GM23338 (cell line): ENCODE measurements at regions not wholly inside any gene's neighbourhood (a gene's known extent, or its start where the extent isn't known, plus 50 kb on each side); places are given as distances from the start of the nearest gene placed in this dataset.

Source experiments
- ATAC-seq: fragments of 200-7000 bp; cut with Tn5 transposase; 3 replicates; pipeline ENCODE4 v1.9.1; 2020
- DNase-seq: peaks from one replicate; pipeline ENCODE4 v3.0.0-alpha.2; 2015; ENCODE audit warnings: low spot score
- H2AFZ ChIP-seq: fragments of 200-600 bp; sonication (generic); 2 replicates; pipeline ENCODE4 v1.8.0; 2016; ENCODE audit warnings: antibody characterized with exemption, mild to moderate bottlenecking, moderate library complexity
- H3F3A ChIP-seq: fragments of 200-600 bp; sonication (generic); replicated peaks from 2 replicates; pipeline ENCODE4 v1.8.0; 2017; ENCODE audit warnings: antibody characterized with exemption, mixed run types, low read depth
- H3K27ac ChIP-seq: fragments of 200-600 bp; sonication (generic); 2 replicates; pipeline ENCODE4 v1.6.1; 2016; ENCODE audit warnings: low read depth
- H3K27me3 ChIP-seq: fragments of 200-600 bp; sonication (generic); 2 replicates; pipeline ENCODE4 v1.8.0; 2016; ENCODE audit warnings: mild to moderate bottlenecking, mixed run types, moderate library complexity; ENCODE audit not compliant: insufficient read depth
- H3K36me3 ChIP-seq: fragments of 200-600 bp; sonication (generic); 2 replicates; pipeline ENCODE4 v1.8.0; 2016; ENCODE audit warnings: mild to moderate bottlenecking; ENCODE audit not compliant: insufficient read depth
- H3K4me1 ChIP-seq: fragments of 200-600 bp; sonication (generic); 2 replicates; pipeline ENCODE4 v1.8.0; 2016; ENCODE audit warnings: mild to moderate bottlenecking, moderate library complexity; ENCODE audit not compliant: insufficient read depth
- H3K4me2 ChIP-seq: fragments of 200-600 bp; sonication (generic); 2 replicates; pipeline ENCODE4 v1.7.1; 2017; ENCODE audit warnings: mixed run types
- H3K4me3 ChIP-seq: fragments of 200-600 bp; sonication (generic); 2 replicates; pipeline ENCODE4 v1.6.1; 2016; ENCODE audit warnings: mixed run types
- H3K79me2 ChIP-seq: fragments of 200-600 bp; sonication (generic); replicated peaks from 2 replicates; pipeline ENCODE4 v1.8.0; 2017; ENCODE audit warnings: mild to moderate bottlenecking; ENCODE audit not compliant: insufficient read depth
- H3K9me2 ChIP-seq: fragments of 200-600 bp; sonication (generic); 2 replicates; pipeline ENCODE4 v1.8.0; 2017; ENCODE audit not compliant: insufficient read depth
- H4K20me1 ChIP-seq: fragments of 200-600 bp; sonication (generic); replicated peaks from 2 replicates; pipeline ENCODE4 v1.8.0; 2017; ENCODE audit warnings: mild to moderate bottlenecking; ENCODE audit not compliant: insufficient read depth
- H3K27ac Mint-ChIP-seq: 2 replicates; pipeline ENCODE4 v1.8.0; 2020; ENCODE audit warnings: inconsistent platforms, mild to moderate bottlenecking, moderate library complexity, mixed read lengths
- H3K27me3 Mint-ChIP-seq: 3 replicates; pipeline ENCODE4 v1.8.0; 2022; ENCODE audit warnings: low read depth, mild to moderate bottlenecking, moderate library complexity, mixed read lengths, inconsistent platforms; ENCODE audit not compliant: insufficient read depth, poor library complexity
- H3K36me3 Mint-ChIP-seq: 3 replicates; pipeline ENCODE4 v1.8.0; 2021; ENCODE audit warnings: low read depth, mild to moderate bottlenecking, inconsistent platforms, moderate library complexity, mixed read lengths
- H3K4me1 Mint-ChIP-seq: 3 replicates; pipeline ENCODE4 v1.8.0; 2020; ENCODE audit warnings: mild to moderate bottlenecking, inconsistent platforms, mixed read lengths
- H3K4me3 Mint-ChIP-seq: 3 replicates; pipeline ENCODE4 v1.8.0; 2021; ENCODE audit warnings: moderate library complexity, mild to moderate bottlenecking, inconsistent platforms, mixed read lengths
- H3K9me3 Mint-ChIP-seq: 3 replicates; pipeline ENCODE4 v1.8.0; 2020; ENCODE audit warnings: moderate library complexity, mild to moderate bottlenecking, inconsistent platforms, mixed read lengths
- CREB1 ChIP-seq: fragments of 250-450 bp; sonication (Bioruptor Pico); IDR thresholded peaks from 2 replicates; pipeline ENCODE4 v1.5.0; 2020; ENCODE audit warnings: low read depth, mild to moderate bottlenecking, moderate library complexity
- EZH2 ChIP-seq: fragments of 200-600 bp; sonication (generic); IDR thresholded peaks from one replicate; pipeline ENCODE4 v1.8.0; 2017; ENCODE audit warnings: antibody characterized with exemption, mild to moderate bottlenecking, low read depth; ENCODE audit not compliant: unreplicated experiment
- EZH2phosphoT487 ChIP-seq: fragments of 200-600 bp; sonication (generic); IDR thresholded peaks from one replicate; pipeline ENCODE4 v1.8.1; 2018; ENCODE audit warnings: antibody characterized with exemption; ENCODE audit not compliant: unreplicated experiment
- JUNB ChIP-seq: IDR thresholded peaks from one replicate; pipeline ENCODE4 v1.6.1; 2016; ENCODE audit warnings: antibody characterized with exemption; ENCODE audit not compliant: unreplicated experiment
- NANOG ChIP-seq: IDR thresholded peaks from 2 replicates; pipeline ENCODE4 v1.6.1; 2016; ENCODE audit warnings: antibody characterized with exemption, borderline replicate concordance
- POLR2AphosphoS5 ChIP-seq: IDR thresholded peaks from 2 replicates; pipeline ENCODE4 v1.6.1; 2016; ENCODE audit warnings: antibody characterized with exemption, low read depth
- STAT1 ChIP-seq: IDR thresholded peaks from one replicate; pipeline ENCODE4 v1.6.1; 2016; ENCODE audit warnings: antibody characterized with exemption; ENCODE audit not compliant: unreplicated experiment
- ZNF114 ChIP-seq: fragments of 250-450 bp; sonication (Bioruptor Pico); IDR thresholded peaks from 2 replicates; pipeline ENCODE4 v1.5.0; 2020; ENCODE audit warnings: mild to moderate bottlenecking, moderate library complexity
- TF ChIP-seq, protein P1 (sequence below): IDR thresholded peaks from one replicate; pipeline ENCODE4 v1.6.1; 2018; ENCODE audit warnings: antibody characterized with exemption; ENCODE audit not compliant: unreplicated experiment
- TF ChIP-seq, protein P2 (sequence below): fragments of 250-450 bp; sonication (Bioruptor Pico); IDR thresholded peaks from 2 replicates; pipeline ENCODE4 v1.5.0; 2020; ENCODE audit warnings: mild to moderate bottlenecking, moderate library complexity
- TF ChIP-seq, protein P3 (sequence below): IDR thresholded peaks from 2 replicates; pipeline ENCODE4 v1.6.1; 2016; ENCODE audit warnings: antibody characterized with exemption
- TF ChIP-seq, protein P4 (sequence below), 2 experiments: fragments of 200-600 bp in 1 of 2; sonication (generic) in 1 of 2; conservative IDR thresholded peaks; 2 replicates each; pipeline versions ENCODE4 v1.5.1 to v1.6.1; 2016 to 2017; ENCODE audit warnings: antibody characterized with exemption in 2 of 2, low read depth in 2 of 2, mild to moderate bottlenecking in 2 of 2, moderate library complexity in 1 of 2

DNA sequence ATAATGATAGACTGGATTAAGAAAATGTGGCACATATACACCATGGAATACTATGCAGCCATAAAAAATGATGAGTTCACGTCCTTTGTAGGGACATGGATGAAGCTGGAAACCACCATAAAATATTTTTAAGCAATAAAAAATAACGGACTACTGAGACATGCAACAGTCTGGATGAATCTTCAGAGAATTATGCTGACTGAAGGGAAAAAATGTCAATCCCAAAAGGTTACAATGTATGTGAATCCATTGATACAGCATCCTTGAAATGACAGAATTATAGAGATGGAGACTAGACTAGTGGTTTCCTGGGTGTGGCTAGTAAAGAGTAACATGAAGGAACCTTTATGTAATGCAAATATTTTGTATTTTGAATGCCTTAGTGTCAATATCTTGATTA lies 1808.6 kb upstream of the NUDT12 start (continued):
- TF ChIP-seq, protein P1, sequence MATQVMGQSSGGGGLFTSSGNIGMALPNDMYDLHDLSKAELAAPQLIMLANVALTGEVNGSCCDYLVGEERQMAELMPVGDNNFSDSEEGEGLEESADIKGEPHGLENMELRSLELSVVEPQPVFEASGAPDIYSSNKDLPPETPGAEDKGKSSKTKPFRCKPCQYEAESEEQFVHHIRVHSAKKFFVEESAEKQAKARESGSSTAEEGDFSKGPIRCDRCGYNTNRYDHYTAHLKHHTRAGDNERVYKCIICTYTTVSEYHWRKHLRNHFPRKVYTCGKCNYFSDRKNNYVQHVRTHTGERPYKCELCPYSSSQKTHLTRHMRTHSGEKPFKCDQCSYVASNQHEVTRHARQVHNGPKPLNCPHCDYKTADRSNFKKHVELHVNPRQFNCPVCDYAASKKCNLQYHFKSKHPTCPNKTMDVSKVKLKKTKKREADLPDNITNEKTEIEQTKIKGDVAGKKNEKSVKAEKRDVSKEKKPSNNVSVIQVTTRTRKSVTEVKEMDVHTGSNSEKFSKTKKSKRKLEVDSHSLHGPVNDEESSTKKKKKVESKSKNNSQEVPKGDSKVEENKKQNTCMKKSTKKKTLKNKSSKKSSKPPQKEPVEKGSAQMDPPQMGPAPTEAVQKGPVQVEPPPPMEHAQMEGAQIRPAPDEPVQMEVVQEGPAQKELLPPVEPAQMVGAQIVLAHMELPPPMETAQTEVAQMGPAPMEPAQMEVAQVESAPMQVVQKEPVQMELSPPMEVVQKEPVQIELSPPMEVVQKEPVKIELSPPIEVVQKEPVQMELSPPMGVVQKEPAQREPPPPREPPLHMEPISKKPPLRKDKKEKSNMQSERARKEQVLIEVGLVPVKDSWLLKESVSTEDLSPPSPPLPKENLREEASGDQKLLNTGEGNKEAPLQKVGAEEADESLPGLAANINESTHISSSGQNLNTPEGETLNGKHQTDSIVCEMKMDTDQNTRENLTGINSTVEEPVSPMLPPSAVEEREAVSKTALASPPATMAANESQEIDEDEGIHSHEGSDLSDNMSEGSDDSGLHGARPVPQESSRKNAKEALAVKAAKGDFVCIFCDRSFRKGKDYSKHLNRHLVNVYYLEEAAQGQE, result no peak

DNA sequence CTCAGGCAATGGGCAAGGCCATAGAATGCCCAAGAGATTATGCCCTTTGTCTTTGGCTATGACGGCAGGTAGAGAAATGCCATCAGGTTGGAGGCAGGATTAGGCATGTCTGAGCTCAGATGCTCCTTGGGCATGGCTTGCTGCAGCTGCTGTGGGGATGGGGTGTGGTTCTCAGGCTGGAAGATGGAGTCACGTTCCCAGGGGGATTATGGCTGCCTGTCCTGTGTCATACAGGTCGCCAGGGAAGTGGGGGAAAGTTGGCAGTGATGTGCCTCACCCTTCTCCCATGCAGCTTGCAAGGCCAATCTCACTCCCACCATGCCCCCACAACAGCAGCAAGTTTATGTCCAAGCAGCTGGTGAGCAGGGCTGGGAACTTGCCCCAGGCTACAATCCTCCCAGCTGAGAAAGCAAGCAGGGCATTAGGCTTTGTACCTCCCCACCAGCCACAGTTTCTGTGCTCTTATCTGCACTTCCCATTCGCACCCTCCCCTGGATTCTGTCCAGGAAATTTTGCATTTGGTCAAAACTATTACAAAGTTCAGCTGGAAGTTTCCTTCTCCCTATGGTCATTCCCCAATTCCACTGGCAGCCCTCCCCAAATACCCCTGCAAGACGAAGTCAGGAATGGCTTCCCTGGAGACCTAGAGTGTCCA lies 1788.0 kb upstream of the NUDT12 start:
- Histone ChIP-seq H3K4me3 (no peak overlapping the region), H3K36me3 (no peaks in the 10 kb centered on the region), H3K79me2 (no peaks in the 10 kb centered on the region), H3K27me3 (no peaks in the 10 kb centered on the region), H3K4me2 (no peak overlapping the region), H4K20me1 (no peaks in the 10 kb centered on the region), H3K4me1 (no peaks in the 10 kb centered on the region), H3F3A (no peaks in the 10 kb centered on the region), H3K27ac (no peak overlapping the region), H3K9me2 (no peaks in the 10 kb centered on the region), H2AFZ (no peak overlapping the region)
- Mint-ChIP-seq H3K4me1 (no peaks in the 10 kb centered on the region), H3K4me3 (no peak overlapping the region), H3K9me3 (peaks cover 4% of the 10 kb centered on the region; the same call in 2 of the 3 replicates), H3K27me3 (no peaks in the 10 kb centered on the region), H3K36me3 (no peaks in the 10 kb centered on the region), H3K27ac (no peak overlapping the region)
- DNase-seq (no peak), ATAC-seq (no peak)
- no peak for TF ChIP-seq ZNF114 (CRISPR knock-in tag)
- TF ChIP-seq EZH2, result no peak
- TF ChIP-seq JUNB, result no peak
- TF ChIP-seq, protein P2, sequence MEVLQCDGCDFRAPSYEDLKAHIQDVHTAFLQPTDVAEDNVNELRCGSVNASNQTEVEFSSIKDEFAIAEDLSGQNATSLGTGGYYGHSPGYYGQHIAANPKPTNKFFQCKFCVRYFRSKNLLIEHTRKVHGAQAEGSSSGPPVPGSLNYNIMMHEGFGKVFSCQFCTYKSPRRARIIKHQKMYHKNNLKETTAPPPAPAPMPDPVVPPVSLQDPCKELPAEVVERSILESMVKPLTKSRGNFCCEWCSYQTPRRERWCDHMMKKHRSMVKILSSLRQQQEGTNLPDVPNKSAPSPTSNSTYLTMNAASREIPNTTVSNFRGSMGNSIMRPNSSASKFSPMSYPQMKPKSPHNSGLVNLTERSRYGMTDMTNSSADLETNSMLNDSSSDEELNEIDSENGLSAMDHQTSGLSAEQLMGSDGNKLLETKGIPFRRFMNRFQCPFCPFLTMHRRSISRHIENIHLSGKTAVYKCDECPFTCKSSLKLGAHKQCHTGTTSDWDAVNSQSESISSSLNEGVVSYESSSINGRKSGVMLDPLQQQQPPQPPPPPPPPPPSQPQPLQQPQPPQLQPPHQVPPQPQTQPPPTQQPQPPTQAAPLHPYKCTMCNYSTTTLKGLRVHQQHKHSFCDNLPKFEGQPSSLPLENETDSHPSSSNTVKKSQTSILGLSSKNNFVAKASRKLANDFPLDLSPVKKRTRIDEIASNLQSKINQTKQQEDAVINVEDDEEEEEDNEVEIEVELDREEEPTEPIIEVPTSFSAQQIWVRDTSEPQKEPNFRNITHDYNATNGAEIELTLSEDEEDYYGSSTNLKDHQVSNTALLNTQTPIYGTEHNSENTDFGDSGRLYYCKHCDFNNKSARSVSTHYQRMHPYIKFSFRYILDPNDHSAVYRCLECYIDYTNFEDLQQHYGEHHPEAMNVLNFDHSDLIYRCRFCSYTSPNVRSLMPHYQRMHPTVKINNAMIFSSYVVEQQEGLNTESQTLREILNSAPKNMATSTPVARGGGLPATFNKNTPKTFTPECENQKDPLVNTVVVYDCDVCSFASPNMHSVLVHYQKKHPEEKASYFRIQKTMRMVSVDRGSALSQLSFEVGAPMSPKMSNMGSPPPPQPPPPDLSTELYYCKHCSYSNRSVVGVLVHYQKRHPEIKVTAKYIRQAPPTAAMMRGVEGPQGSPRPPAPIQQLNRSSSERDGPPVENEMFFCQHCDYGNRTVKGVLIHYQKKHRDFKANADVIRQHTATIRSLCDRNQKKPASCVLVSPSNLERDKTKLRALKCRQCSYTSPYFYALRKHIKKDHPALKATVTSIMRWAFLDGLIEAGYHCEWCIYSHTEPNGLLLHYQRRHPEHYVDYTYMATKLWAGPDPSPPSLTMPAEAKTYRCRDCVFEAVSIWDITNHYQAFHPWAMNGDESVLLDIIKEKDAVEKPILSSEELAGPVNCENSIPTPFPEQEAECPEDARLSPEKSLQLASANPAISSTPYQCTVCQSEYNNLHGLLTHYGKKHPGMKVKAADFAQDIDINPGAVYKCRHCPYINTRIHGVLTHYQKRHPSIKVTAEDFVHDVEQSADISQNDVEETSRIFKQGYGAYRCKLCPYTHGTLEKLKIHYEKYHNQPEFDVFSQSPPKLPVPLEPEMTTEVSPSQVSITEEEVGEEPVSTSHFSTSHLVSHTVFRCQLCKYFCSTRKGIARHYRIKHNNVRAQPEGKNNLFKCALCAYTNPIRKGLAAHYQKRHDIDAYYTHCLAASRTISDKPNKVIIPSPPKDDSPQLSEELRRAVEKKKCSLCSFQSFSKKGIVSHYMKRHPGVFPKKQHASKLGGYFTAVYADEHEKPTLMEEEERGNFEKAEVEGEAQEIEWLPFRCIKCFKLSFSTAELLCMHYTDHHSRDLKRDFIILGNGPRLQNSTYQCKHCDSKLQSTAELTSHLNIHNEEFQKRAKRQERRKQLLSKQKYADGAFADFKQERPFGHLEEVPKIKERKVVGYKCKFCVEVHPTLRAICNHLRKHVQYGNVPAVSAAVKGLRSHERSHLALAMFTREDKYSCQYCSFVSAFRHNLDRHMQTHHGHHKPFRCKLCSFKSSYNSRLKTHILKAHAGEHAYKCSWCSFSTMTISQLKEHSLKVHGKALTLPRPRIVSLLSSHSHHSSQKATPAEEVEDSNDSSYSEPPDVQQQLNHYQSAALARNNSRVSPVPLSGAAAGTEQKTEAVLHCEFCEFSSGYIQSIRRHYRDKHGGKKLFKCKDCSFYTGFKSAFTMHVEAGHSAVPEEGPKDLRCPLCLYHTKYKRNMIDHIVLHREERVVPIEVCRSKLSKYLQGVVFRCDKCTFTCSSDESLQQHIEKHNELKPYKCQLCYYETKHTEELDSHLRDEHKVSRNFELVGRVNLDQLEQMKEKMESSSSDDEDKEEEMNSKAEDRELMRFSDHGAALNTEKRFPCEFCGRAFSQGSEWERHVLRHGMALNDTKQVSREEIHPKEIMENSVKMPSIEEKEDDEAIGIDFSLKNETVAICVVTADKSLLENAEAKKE (CRISPR knock-in tag), result no peak
- no peak for TF ChIP-seq POLR2AphosphoS5
- TF ChIP-seq STAT1, result no peak
- TF ChIP-seq CREB1 (CRISPR knock-in tag), result no peak
- no peak for TF ChIP-seq EZH2phosphoT487
- TF ChIP-seq, protein P3, sequence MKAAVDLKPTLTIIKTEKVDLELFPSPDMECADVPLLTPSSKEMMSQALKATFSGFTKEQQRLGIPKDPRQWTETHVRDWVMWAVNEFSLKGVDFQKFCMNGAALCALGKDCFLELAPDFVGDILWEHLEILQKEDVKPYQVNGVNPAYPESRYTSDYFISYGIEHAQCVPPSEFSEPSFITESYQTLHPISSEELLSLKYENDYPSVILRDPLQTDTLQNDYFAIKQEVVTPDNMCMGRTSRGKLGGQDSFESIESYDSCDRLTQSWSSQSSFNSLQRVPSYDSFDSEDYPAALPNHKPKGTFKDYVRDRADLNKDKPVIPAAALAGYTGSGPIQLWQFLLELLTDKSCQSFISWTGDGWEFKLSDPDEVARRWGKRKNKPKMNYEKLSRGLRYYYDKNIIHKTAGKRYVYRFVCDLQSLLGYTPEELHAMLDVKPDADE, result no peak
- TF ChIP-seq, protein P4, sequence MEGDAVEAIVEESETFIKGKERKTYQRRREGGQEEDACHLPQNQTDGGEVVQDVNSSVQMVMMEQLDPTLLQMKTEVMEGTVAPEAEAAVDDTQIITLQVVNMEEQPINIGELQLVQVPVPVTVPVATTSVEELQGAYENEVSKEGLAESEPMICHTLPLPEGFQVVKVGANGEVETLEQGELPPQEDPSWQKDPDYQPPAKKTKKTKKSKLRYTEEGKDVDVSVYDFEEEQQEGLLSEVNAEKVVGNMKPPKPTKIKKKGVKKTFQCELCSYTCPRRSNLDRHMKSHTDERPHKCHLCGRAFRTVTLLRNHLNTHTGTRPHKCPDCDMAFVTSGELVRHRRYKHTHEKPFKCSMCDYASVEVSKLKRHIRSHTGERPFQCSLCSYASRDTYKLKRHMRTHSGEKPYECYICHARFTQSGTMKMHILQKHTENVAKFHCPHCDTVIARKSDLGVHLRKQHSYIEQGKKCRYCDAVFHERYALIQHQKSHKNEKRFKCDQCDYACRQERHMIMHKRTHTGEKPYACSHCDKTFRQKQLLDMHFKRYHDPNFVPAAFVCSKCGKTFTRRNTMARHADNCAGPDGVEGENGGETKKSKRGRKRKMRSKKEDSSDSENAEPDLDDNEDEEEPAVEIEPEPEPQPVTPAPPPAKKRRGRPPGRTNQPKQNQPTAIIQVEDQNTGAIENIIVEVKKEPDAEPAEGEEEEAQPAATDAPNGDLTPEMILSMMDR (conservative IDR thresholded peaks at IDR 0.05; ENCODE audit: low read depth in 2 of 2), result no peak
- TF ChIP-seq NANOG, result no peak
